HCT116 (cell line): ENCODE measurements at regions not wholly inside any gene's neighbourhood (a gene's known extent, or its start where the extent isn't known, plus 50 kb on each side); places are given as distances from the start of the nearest gene placed in this dataset.

Experiments used
- ATAC-seq: fragments of 200-7000 bp; cut with Tn5 transposase; 2 replicates; pipeline ENCODE4 v1.9.1; 2020; ENCODE audit warnings: mild to moderate bottlenecking, moderate library complexity
- BruUV-seq: library from RNA; stranded (reverse); fragments of 400-500 nt; replicated peaks from 2 replicates; lab custom pipeline; 2021; lab: Mats Ljungman, UMichigan
- CTCF ChIA-PET: fragments of 300-600 bp; sonication (Branson Sonifier 250); formaldehyde crosslinking; loops from one replicate; lab custom pipeline; 2021; ENCODE audit warnings: antibody characterized with exemption; lab: Charles Lee
- POLR2A ChIA-PET: fragments of 300-600, 350-600 bp; sonication (Branson Sonifier 250); formaldehyde crosslinking; loops from one replicate; lab custom pipeline; 2021; ENCODE audit warnings: antibody characterized with exemption; lab: Charles Lee
- RAD21 ChIA-PET, 2 experiments: fragments of 300-600 bp; sonication (Branson Sonifier 250); formaldehyde crosslinking; loops; one replicate each; lab custom pipeline; 2023; ENCODE audit warnings: low total read pairs in 2 of 2; ENCODE audit not compliant: uncharacterized antibody in 2 of 2, unreplicated experiment in 2 of 2, low non-redundant PET in 1 of 2; lab: Charles Lee
- DNase-seq: peaks from one replicate; pipeline ENCODE4 v3.0.0-alpha.2; 2010; ENCODE audit warnings: low read depth, low spot score
- H2AFZ ChIP-seq: fragments of 200-600 bp; shearing (Covaris generic), sonication (generic); 2 replicates; pipeline ENCODE4 v1.6.1; 2017; ENCODE audit warnings: low read depth, mixed run types, mixed read lengths, antibody characterized with exemption, low read length; ENCODE audit not compliant: poor library complexity, severe bottlenecking
- H3K27ac ChIP-seq: 2 replicates; pipeline ENCODE4 v1.5.1; 2012; ENCODE audit warnings: low read depth, low read length
- H3K27me3 ChIP-seq: fragments of 200-600 bp; sonication (generic); 2 replicates; pipeline ENCODE4 v1.6.1; 2016; ENCODE audit warnings: mixed run types, low read length, mixed read lengths; ENCODE audit not compliant: insufficient read depth
- H3K36me3 ChIP-seq, 2 experiments: fragments of 200-500 bp in 1 of 2; fragments of 200-600 bp in 1 of 2; sonication (Bioruptor generic) in 1 of 2; sonication (generic) in 1 of 2; 2 replicates each; pipeline versions ENCODE4 v1.5.1 to v1.6.1; 2014 to 2016; ENCODE audit warnings: low read length in 2 of 2, inconsistent platforms in 1 of 2, mixed read lengths in 1 of 2, mixed run types in 1 of 2; ENCODE audit not compliant: insufficient read depth in 2 of 2, control insufficient read depth in 1 of 2
- H3K4me1 ChIP-seq, 2 experiments: fragments of 200-600 bp in 1 of 2; sonication (generic) in 1 of 2; 2 replicates each; pipeline versions ENCODE4 v1.5.1 to v1.6.1; 2012 to 2017; ENCODE audit warnings: low read length in 2 of 2, inconsistent platforms in 1 of 2, mild to moderate bottlenecking in 1 of 2, mixed read lengths in 1 of 2, mixed run types in 1 of 2, moderate library complexity in 1 of 2; ENCODE audit not compliant: insufficient read depth in 2 of 2, control insufficient read depth in 1 of 2
- H3K4me2 ChIP-seq: fragments of 200-600 bp; sonication (generic); 2 replicates; pipeline ENCODE4 v1.6.1; 2017; ENCODE audit warnings: mixed run types, low read length, mixed read lengths
- H3K4me3 ChIP-seq, 2 experiments: fragments of 200-600 bp in 1 of 2; sonication (generic) in 1 of 2; replicated peaks in 1 of 2; 2 replicates each; pipeline ENCODE4 v1.5.1; 2011 to 2016; ENCODE audit warnings: low read length in 2 of 2, control low read depth in 1 of 2, low read depth in 1 of 2, mild to moderate bottlenecking in 1 of 2, mixed read lengths in 1 of 2, mixed run types in 1 of 2
- H3K79me2 ChIP-seq: fragments of 200-600 bp; sonication (generic); 2 replicates; pipeline ENCODE4 v1.6.1; 2017; ENCODE audit warnings: mild to moderate bottlenecking, mixed run types, low read length, moderate library complexity, mixed read lengths; ENCODE audit not compliant: insufficient read depth
- H3K9ac ChIP-seq: fragments of 200-600 bp; sonication (generic); 2 replicates; pipeline ENCODE4 v1.6.1; 2016; ENCODE audit warnings: low read length, mixed read lengths
- H3K9me2 ChIP-seq: fragments of 200-600 bp; sonication (generic), shearing (Covaris generic); 2 replicates; pipeline ENCODE4 v1.6.1; 2017; ENCODE audit warnings: mixed run types, mild to moderate bottlenecking, moderate library complexity; ENCODE audit not compliant: insufficient read depth
- H3K9me3 ChIP-seq, 2 experiments: fragments of 200-500 bp in 1 of 2; fragments of 200-600 bp in 1 of 2; sonication (Bioruptor generic) in 1 of 2; sonication (generic) in 1 of 2; 2 replicates each; pipeline ENCODE4 v1.6.1; 2014 to 2017; ENCODE audit warnings: low read length in 2 of 2, mixed read lengths in 2 of 2, inconsistent platforms in 1 of 2, low read depth in 1 of 2, mild to moderate bottlenecking in 1 of 2, mixed run types in 1 of 2, moderate library complexity in 1 of 2; ENCODE audit not compliant: control insufficient read depth in 1 of 2, insufficient read depth in 1 of 2
- H4K20me1 ChIP-seq: fragments of 200-600 bp; sonication (generic), shearing (Covaris generic); 2 replicates; pipeline ENCODE4 v1.6.1; 2017; ENCODE audit warnings: mixed run types, mild to moderate bottlenecking, moderate library complexity; ENCODE audit not compliant: insufficient read depth
- CBX3 ChIP-seq: IDR thresholded peaks from 2 replicates; pipeline ENCODE4 v1.6.1; 2012; ENCODE audit warnings: low read depth
- EGR1 ChIP-seq: IDR thresholded peaks from 2 replicates; pipeline ENCODE4 v1.6.1; 2012; ENCODE audit warnings: low read depth
- EZH2 ChIP-seq: fragments of 200-600 bp; sonication (generic); IDR thresholded peaks from 2 replicates; pipeline ENCODE4 v1.6.1; 2017; ENCODE audit warnings: antibody characterized with exemption, mixed run types
- POLR2AphosphoS5 ChIP-seq: IDR thresholded peaks from 2 replicates; pipeline ENCODE4 v1.6.1; 2011; ENCODE audit warnings: mild to moderate bottlenecking, low read depth, low read length, moderate library complexity
- RAD21 ChIP-seq: IDR thresholded peaks from 2 replicates; pipeline ENCODE4 v1.6.1; 2012; ENCODE audit warnings: low read depth, mild to moderate bottlenecking
- SRF ChIP-seq: IDR thresholded peaks from 2 replicates; pipeline ENCODE4 v1.6.1; 2012; ENCODE audit warnings: low read depth
- YY1 ChIP-seq: IDR thresholded peaks from 2 replicates; pipeline ENCODE4 v1.6.1; 2011; ENCODE audit warnings: low read length, low read depth, moderate library complexity, mild to moderate bottlenecking; ENCODE audit not compliant: insufficient replicate concordance; ENCODE audit errors: extremely low read depth
- ZFX ChIP-seq: fragments of 450-650 bp; IDR thresholded peaks from 2 replicates; pipeline ENCODE4 v1.6.1; 2017
- intact Hi-C: fragments of 100-400 bp; cut with micrococcal nuclease; formaldehyde crosslinking; loops from 2 replicates; pipeline ENCODE4 v1.10.0; 2022
- TF ChIP-seq, protein P1 (sequence below): IDR thresholded peaks from 2 replicates; pipeline ENCODE4 v1.6.1; 2012
- TF ChIP-seq, protein P2 (sequence below), 3 experiments: fragments of 200-600 bp in 1 of 3; sonication (generic) in 1 of 3; IDR thresholded peaks in 2 of 3; conservative IDR thresholded peaks in 1 of 3; 2 replicates each; pipeline ENCODE4 v1.5.1; 2012 to 2017; ENCODE audit warnings: low read depth in 2 of 3, low read length in 2 of 3, antibody characterized with exemption in 1 of 3, borderline replicate concordance in 1 of 3, control low read depth in 1 of 3, mild to moderate bottlenecking in 1 of 3, mixed read lengths in 1 of 3, mixed run types in 1 of 3, moderate library complexity in 1 of 3; ENCODE audit not compliant: insufficient read depth in 1 of 3
- TF ChIP-seq, protein P3 (sequence below): IDR thresholded peaks from 2 replicates; pipeline ENCODE4 v1.6.1; 2012; ENCODE audit warnings: low read depth

DNA sequence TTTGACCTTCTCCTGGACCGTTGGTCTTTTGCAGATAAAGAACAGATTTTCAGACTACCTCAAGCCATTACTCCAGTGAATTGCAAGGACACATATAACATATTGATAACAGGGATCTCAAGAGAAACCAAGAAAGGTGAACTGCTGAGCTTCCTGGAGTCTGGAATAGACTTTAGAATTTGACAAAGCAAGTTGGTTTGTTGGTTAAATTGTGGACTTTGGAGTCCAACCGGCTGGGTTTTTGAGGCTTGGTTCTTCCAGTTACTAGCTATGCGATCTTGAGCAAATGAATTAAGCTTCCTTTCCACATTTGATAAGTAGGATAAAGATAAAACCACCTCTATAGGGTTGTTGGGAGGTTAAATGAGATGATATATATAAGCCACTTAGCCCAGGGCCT lies 233.1 kb downstream of the SHQ1 start:
- intact Hi-C loops = no loop called here
- Histone ChIP-seq H3K79me2 (no peaks in the 10 kb centered on the region), H3K9me3 (no peaks in the 10 kb centered on the region), H3K36me3 (no peaks in the 10 kb centered on the region), H3K4me2 (no peak overlapping the region), H2AFZ (no peak overlapping the region), H3K27ac (no peak overlapping the region), H3K9ac (no peak overlapping the region), H3K4me1 (no peaks in the 10 kb centered on the region), H3K9me2 (no peaks in the 10 kb centered on the region), H4K20me1 (no peaks in the 10 kb centered on the region), H3K4me3 (no peak overlapping the region), H3K27me3 (no peaks in the 10 kb centered on the region)
- ChIA-PET RAD21 (no interaction called here), CTCF (no interaction called here), POLR2A (no interaction called here)
- ATAC-seq = no peak
- no TSS peak for BruUV-seq
- TF ChIP-seq RAD21 = no peak
- no peak for TF ChIP-seq YY1
- TF ChIP-seq EGR1 = no peak
- TF ChIP-seq, protein P1, sequence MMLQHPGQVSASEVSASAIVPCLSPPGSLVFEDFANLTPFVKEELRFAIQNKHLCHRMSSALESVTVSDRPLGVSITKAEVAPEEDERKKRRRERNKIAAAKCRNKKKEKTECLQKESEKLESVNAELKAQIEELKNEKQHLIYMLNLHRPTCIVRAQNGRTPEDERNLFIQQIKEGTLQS = no peak
- TF ChIP-seq POLR2AphosphoS5 = no peak
- no peak for TF ChIP-seq SRF
- TF ChIP-seq ZFX = no peak
- TF ChIP-seq CBX3 = no peak
- TF ChIP-seq EZH2 = no peak
- TF ChIP-seq, protein P2, sequence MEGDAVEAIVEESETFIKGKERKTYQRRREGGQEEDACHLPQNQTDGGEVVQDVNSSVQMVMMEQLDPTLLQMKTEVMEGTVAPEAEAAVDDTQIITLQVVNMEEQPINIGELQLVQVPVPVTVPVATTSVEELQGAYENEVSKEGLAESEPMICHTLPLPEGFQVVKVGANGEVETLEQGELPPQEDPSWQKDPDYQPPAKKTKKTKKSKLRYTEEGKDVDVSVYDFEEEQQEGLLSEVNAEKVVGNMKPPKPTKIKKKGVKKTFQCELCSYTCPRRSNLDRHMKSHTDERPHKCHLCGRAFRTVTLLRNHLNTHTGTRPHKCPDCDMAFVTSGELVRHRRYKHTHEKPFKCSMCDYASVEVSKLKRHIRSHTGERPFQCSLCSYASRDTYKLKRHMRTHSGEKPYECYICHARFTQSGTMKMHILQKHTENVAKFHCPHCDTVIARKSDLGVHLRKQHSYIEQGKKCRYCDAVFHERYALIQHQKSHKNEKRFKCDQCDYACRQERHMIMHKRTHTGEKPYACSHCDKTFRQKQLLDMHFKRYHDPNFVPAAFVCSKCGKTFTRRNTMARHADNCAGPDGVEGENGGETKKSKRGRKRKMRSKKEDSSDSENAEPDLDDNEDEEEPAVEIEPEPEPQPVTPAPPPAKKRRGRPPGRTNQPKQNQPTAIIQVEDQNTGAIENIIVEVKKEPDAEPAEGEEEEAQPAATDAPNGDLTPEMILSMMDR (IDR thresholded peaks at IDR 0.05 in 2 of 3, conservative IDR thresholded peaks at IDR 0.05 in 1 of 3; ENCODE audit: borderline replicate concordance in 1 of 3, insufficient read depth in 1 of 3, low read depth in 2 of 3, low read length in 2 of 3) = no peak
- TF ChIP-seq, protein P3, sequence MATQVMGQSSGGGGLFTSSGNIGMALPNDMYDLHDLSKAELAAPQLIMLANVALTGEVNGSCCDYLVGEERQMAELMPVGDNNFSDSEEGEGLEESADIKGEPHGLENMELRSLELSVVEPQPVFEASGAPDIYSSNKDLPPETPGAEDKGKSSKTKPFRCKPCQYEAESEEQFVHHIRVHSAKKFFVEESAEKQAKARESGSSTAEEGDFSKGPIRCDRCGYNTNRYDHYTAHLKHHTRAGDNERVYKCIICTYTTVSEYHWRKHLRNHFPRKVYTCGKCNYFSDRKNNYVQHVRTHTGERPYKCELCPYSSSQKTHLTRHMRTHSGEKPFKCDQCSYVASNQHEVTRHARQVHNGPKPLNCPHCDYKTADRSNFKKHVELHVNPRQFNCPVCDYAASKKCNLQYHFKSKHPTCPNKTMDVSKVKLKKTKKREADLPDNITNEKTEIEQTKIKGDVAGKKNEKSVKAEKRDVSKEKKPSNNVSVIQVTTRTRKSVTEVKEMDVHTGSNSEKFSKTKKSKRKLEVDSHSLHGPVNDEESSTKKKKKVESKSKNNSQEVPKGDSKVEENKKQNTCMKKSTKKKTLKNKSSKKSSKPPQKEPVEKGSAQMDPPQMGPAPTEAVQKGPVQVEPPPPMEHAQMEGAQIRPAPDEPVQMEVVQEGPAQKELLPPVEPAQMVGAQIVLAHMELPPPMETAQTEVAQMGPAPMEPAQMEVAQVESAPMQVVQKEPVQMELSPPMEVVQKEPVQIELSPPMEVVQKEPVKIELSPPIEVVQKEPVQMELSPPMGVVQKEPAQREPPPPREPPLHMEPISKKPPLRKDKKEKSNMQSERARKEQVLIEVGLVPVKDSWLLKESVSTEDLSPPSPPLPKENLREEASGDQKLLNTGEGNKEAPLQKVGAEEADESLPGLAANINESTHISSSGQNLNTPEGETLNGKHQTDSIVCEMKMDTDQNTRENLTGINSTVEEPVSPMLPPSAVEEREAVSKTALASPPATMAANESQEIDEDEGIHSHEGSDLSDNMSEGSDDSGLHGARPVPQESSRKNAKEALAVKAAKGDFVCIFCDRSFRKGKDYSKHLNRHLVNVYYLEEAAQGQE = no peak
- no peak for DNase-seq
